GM23248 (cell line): ENCODE measurements at regions not wholly inside any gene's neighbourhood (a gene's known extent, or its start where the extent isn't known, plus 50 kb on each side); places are given as distances from the start of the nearest gene placed in this dataset.

Source experiments
- DNase-seq: peaks from one replicate; pipeline ENCODE4 v3.0.0-alpha.2; 2015
- H2AFZ ChIP-seq: fragments of 200-600 bp; sonication (generic); 2 replicates; pipeline ENCODE4 v1.6.1; 2016; ENCODE audit warnings: antibody characterized with exemption
- H3F3A ChIP-seq: fragments of 200-600 bp; sonication (generic); 2 replicates; pipeline ENCODE4 v1.6.1; 2016; ENCODE audit warnings: mild to moderate bottlenecking, antibody characterized with exemption, mixed run types; ENCODE audit not compliant: insufficient read depth
- H3K27ac ChIP-seq: fragments of 200-600 bp; sonication (generic); 2 replicates; pipeline ENCODE4 v1.5.1; 2016; ENCODE audit warnings: mild to moderate bottlenecking
- H3K27me3 ChIP-seq: fragments of 200-600 bp; sonication (generic); replicated peaks from 2 replicates; pipeline ENCODE4 v1.6.1; 2016; ENCODE audit warnings: mild to moderate bottlenecking; ENCODE audit not compliant: insufficient read depth
- H3K36me3 ChIP-seq: fragments of 200-600 bp; sonication (generic); 2 replicates; pipeline ENCODE4 v1.6.1; 2016; ENCODE audit warnings: low read depth, mild to moderate bottlenecking
- H3K4me1 ChIP-seq: fragments of 200-600 bp; sonication (generic); 2 replicates; pipeline ENCODE4 v1.6.1; 2016; ENCODE audit warnings: mild to moderate bottlenecking; ENCODE audit not compliant: insufficient read depth
- H3K4me2 ChIP-seq: fragments of 200-600 bp; sonication (generic); one replicate; pipeline ENCODE4 v1.6.1; 2016; ENCODE audit warnings: mild to moderate bottlenecking; ENCODE audit not compliant: unreplicated experiment
- H3K4me3 ChIP-seq: fragments of 200-600 bp; sonication (generic); 2 replicates; pipeline ENCODE4 v1.5.1; 2016; ENCODE audit warnings: mild to moderate bottlenecking
- H3K79me2 ChIP-seq: fragments of 200-600 bp; sonication (generic); 2 replicates; pipeline ENCODE4 v1.6.1; 2016; ENCODE audit warnings: mild to moderate bottlenecking; ENCODE audit not compliant: insufficient read depth
- H3K9ac ChIP-seq: fragments of 200-600 bp; sonication (generic); 2 replicates; pipeline ENCODE4 v1.6.1; 2016; ENCODE audit warnings: mild to moderate bottlenecking
- H3K9me2 ChIP-seq: fragments of 200-600 bp; sonication (generic); 2 replicates; pipeline ENCODE4 v1.6.1; 2016; ENCODE audit warnings: mixed run types, mild to moderate bottlenecking, moderate library complexity; ENCODE audit not compliant: insufficient read depth
- H3K9me3 ChIP-seq: fragments of 200-600 bp; sonication (generic); one replicate; pipeline ENCODE4 v1.6.1; 2017; ENCODE audit warnings: low read depth
- H4K20me1 ChIP-seq: fragments of 200-600 bp; sonication (generic); 2 replicates; pipeline ENCODE4 v1.6.0; 2016; ENCODE audit not compliant: insufficient read depth
- EZH2 ChIP-seq: fragments of 200-600 bp; sonication (generic); IDR thresholded peaks from 2 replicates; pipeline ENCODE4 v1.6.1; 2018; ENCODE audit warnings: antibody characterized with exemption, mild to moderate bottlenecking; ENCODE audit not compliant: insufficient read depth, poor library complexity, severe bottlenecking
- EZH2phosphoT487 ChIP-seq: fragments of 200-600 bp; sonication (generic); IDR thresholded peaks from 2 replicates; pipeline ENCODE4 v1.6.1; 2018; ENCODE audit warnings: antibody characterized with exemption, moderate library complexity, mild to moderate bottlenecking, low read depth; ENCODE audit not compliant: insufficient read depth
- WGBS, 2 experiments: methylation state at CpG; one replicate each; pipeline ENCODE4 v1.1.6; 2015 to 2017; ENCODE audit warnings: low lambda C conversion rate in 2 of 2, low coverage in 1 of 2; ENCODE audit errors: missing lambda C conversion rate in 2 of 2; 5-methylcytosine and 5-hydroxymethylcytosine counted together
- in situ Hi-C: fragments of 300-500 bp; cut with MboI; formaldehyde crosslinking; loops from 2 replicates; pipeline ENCODE4 v1.15.0; 2020

- H3K27me3 ChIP-seq = no peaks in the 10 kb centered on the region
- in situ Hi-C loops = no loop called here
- H3K9me2 ChIP-seq = no peaks in the 10 kb centered on the region
- H2AFZ ChIP-seq = peak overlapping the region; percentile 45; the same call in 1 of the 2 replicates
- no peaks in the 10 kb centered on the region for H3K36me3 ChIP-seq
- peaks cover 15% of the 10 kb centered on the region for H3F3A ChIP-seq
- peak overlapping the region; percentile 76 for H3K27ac ChIP-seq
- no peak overlapping the region for H3K4me3 ChIP-seq
- no peak overlapping the region for H3K4me2 ChIP-seq
- peaks cover 21% of the 10 kb centered on the region for H3K4me1 ChIP-seq
- no peaks in the 10 kb centered on the region for H3K9me3 ChIP-seq
- peak; percentile 24 for DNase-seq
- no peak overlapping the region for H3K9ac ChIP-seq
- no peaks in the 10 kb centered on the region for H4K20me1 ChIP-seq
- TF ChIP-seq EZH2 (no peak), EZH2phosphoT487 (no peak)
- no peaks in the 10 kb centered on the region for H3K79me2 ChIP-seq
Measured at GRCh38 chr3:189573004-189573403, 58.2 kb upstream of the TP63 start.

GRCh38 chr3:189576486-189576885, 54.7 kb upstream of the TP63 start:
- no peak overlapping the region for H3K4me2 ChIP-seq
- in situ Hi-C loops = no loop called here

DNA sequence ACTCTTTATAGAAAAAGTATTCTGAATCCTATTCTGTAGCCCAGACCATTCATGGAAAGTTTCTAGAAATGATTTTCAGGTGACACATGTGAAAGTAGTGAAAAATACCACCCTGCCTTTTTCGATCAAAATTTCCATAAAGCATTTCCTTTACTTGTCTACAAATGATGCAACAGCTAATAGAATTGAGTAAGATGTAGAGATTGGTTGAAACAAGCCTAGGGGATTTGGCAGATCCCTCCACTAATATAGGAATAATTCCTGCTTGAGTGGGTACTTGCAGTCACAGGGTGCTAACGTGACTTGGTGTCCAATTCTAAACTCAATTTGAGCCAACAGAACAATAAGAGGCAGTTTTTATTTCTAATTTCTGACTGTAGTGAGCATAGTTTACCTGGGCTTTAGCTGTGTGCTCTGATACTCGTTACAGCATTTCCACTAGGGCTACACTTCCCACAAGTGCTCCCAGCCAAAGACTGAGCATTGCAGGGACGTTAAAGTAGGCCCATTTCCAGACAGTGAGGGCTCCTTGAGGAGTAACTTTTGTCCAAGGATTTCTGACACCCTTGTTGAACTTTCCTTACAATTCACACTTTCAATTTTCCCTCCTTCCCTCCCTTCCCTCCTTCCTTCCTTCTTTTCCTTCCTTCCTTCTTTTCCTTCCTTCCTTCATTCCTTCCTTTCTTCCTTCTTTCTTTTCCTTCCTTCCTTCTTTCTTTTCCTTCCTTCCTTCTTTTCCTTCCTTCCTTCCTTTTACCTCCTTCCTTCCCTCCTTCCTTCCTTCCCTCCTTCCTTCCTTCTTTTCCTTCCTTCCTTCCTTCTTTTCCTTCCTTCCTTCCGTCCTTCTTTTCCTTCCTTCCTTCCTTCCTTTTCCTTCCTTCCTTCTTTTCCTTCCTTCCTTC, 53.9 kb upstream of the TP63 start:
- H3K4me3 ChIP-seq = no peak overlapping the region
- no peaks in the 10 kb centered on the region for H3K9me3 ChIP-seq
- DNase-seq = no peak
- H3K4me2 ChIP-seq = no peak overlapping the region
- no peaks in the 10 kb centered on the region for H3K27me3 ChIP-seq
- no peaks in the 10 kb centered on the region for H3K36me3 ChIP-seq
- peaks cover 10% of the 10 kb centered on the region for H3F3A ChIP-seq
- H3K9me2 ChIP-seq = no peaks in the 10 kb centered on the region
- H3K27ac ChIP-seq = no peak overlapping the region
- TF ChIP-seq EZH2 (no peak), EZH2phosphoT487 (no peak)
- 51 to 55% methylated on average over 4 to 5 of the region's 5 CpGs for WGBS, 2 experiments
- no peaks in the 10 kb centered on the region for H3K79me2 ChIP-seq
- in situ Hi-C loops = no loop called here
- no peak overlapping the region for H3K9ac ChIP-seq
- no peak overlapping the region for H2AFZ ChIP-seq
- peaks cover 9% of the 10 kb centered on the region for H3K4me1 ChIP-seq
- H4K20me1 ChIP-seq = no peaks in the 10 kb centered on the region

More at GRCh38 chr3:189576486-189576885, 54.7 kb upstream of the TP63 start:
- Histone ChIP-seq H4K20me1 (no peaks in the 10 kb centered on the region), H3K27ac (no peak overlapping the region), H3K4me3 (no peak overlapping the region), H3K79me2 (no peaks in the 10 kb centered on the region), H3F3A (peaks cover 15% of the 10 kb centered on the region), H3K9ac (no peak overlapping the region), H3K9me2 (no peaks in the 10 kb centered on the region), H3K36me3 (no peaks in the 10 kb centered on the region), H3K4me1 (peaks cover 16% of the 10 kb centered on the region), H3K27me3 (no peaks in the 10 kb centered on the region), H2AFZ (no peak overlapping the region), H3K9me3 (no peaks in the 10 kb centered on the region)
- 16 to 29% methylated on average over 1 of the region's 1 CpG for WGBS, 2 experiments
- DNase-seq = no peak
- TF ChIP-seq EZH2 = no peak
- TF ChIP-seq EZH2phosphoT487 = no peak

DNA sequence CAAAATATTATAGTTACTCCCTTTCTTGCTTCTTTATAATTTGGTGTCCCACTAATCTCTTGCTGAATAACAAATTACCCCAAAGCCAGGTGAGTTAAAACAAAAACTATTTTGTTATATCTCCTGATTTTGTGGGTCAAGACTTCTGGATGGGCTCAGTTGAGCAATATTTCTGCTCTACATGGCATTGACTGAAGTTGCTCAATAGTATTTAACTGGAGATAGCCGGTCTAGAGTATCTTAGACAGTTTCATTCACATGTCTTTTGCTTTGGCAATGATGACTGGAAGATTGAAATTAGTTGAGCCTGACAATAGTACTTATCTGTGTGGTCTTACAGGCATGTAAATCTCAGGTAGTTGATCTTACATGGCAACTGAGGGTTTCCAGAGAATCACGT, 51.0 kb upstream of the TP63 start:
- no peak overlapping the region for H2AFZ ChIP-seq
- H3K4me1 ChIP-seq = peaks cover 7% of the 10 kb centered on the region
- H3K9ac ChIP-seq = no peak overlapping the region
- 58% methylated on average over 2 of the region's 2 CpGs for WGBS, 2 experiments
- in situ Hi-C loops = no loop called here
- H3K4me2 ChIP-seq = no peak overlapping the region
- no peak overlapping the region for H3K4me3 ChIP-seq
- H3K9me2 ChIP-seq = no peaks in the 10 kb centered on the region
- no peak for DNase-seq
- no peaks in the 10 kb centered on the region for H3K36me3 ChIP-seq
- no peaks in the 10 kb centered on the region for H3K9me3 ChIP-seq
- H3K27me3 ChIP-seq = no peaks in the 10 kb centered on the region
- TF ChIP-seq EZH2phosphoT487 (no peak), EZH2 (no peak)
- no peaks in the 10 kb centered on the region for H3K79me2 ChIP-seq
- H3F3A ChIP-seq = peaks cover 4% of the 10 kb centered on the region
- no peaks in the 10 kb centered on the region for H4K20me1 ChIP-seq
- H3K27ac ChIP-seq = no peak overlapping the region
